K562 (cell line): ENCODE measurements at regions not wholly inside any gene's neighbourhood (a gene's known extent, or its start where the extent isn't known, plus 50 kb on each side); places are given as distances from the start of the nearest gene placed in this dataset.
A peak's percentile ranks its signal among the peaks of the same experiment; 100 is the strongest.

Experiments used
- GATA2 ChIP-seq: sonication (generic); formaldehyde crosslinking; IDR thresholded peaks from 2 replicates; pipeline ENCODE4 v1.4.0; 2020; ENCODE audit warnings: mild to moderate bottlenecking, missing genetic modification reagents
- NFIC ChIP-seq: fragments of 450-650 bp; IDR thresholded peaks from 2 replicates; pipeline ENCODE4 v1.6.1; 2017; ENCODE audit warnings: mild to moderate bottlenecking, inconsistent platforms
- POLR2G ChIP-seq: fragments of 200-400 bp; formaldehyde crosslinking; IDR thresholded peaks from 2 replicates; pipeline ENCODE4 v1.6.1; 2017; ENCODE audit warnings: low read depth, mild to moderate bottlenecking, antibody characterized with exemption, low read length, moderate library complexity
- RNF219 ChIP-seq: fragments of 250-450 bp; sonication (Bioruptor Pico); IDR thresholded peaks from 2 replicates; pipeline ENCODE4 v1.5.0; 2022; ENCODE audit warnings: mild to moderate bottlenecking
- TBL1XR1 ChIP-seq, 2 experiments: IDR thresholded peaks; 2 replicates each; pipeline ENCODE4 v1.6.1; 2012; ENCODE audit warnings: improper control_type of control experiment in 2 of 2, low read length in 2 of 2, mild to moderate bottlenecking in 1 of 2
- ZBTB12 ChIP-seq: fragments of 250-450 bp; sonication (Bioruptor Pico); IDR thresholded peaks from 2 replicates; pipeline ENCODE4 v1.4.0; 2020
- ZBTB49 ChIP-seq: sonication (generic); formaldehyde crosslinking; IDR thresholded peaks from 2 replicates; pipeline ENCODE4 v1.8.0; 2022; ENCODE audit warnings: missing genetic modification reagents, mild to moderate bottlenecking, borderline replicate concordance
- ZFX ChIP-seq: sonication (generic); formaldehyde crosslinking; IDR thresholded peaks from 2 replicates; pipeline ENCODE4 v1.8.0; 2022; ENCODE audit warnings: mild to moderate bottlenecking, missing genetic modification reagents, moderate library complexity
- ZKSCAN8 ChIP-seq: fragments of 200-800 bp; sonication (Bioruptor generic); IDR thresholded peaks from 2 replicates; pipeline ENCODE4 v1.6.1; 2016; ENCODE audit warnings: missing genetic modification characterization, missing compliant biosample characterization
- ZNF639 ChIP-seq, 2 experiments: fragments of 200-800 bp in 1 of 2; sonication (Bioruptor generic) in 1 of 2; sonication (generic) in 1 of 2; formaldehyde crosslinking in 1 of 2; IDR thresholded peaks in 1 of 2; conservative IDR thresholded peaks in 1 of 2; 2 replicates each; pipeline versions ENCODE4 v1.5.0 to v1.6.1; 2016 to 2020; ENCODE audit warnings: missing compliant biosample characterization in 1 of 2, missing genetic modification characterization in 1 of 2, missing genetic modification reagents in 1 of 2

- TF ChIP-seq ZFX (CRISPR knock-in tag) (no peak), ZBTB12 (CRISPR knock-in tag) (no peak), GATA2 (CRISPR knock-in tag) (0 out of 2 replicates have a peak, but pooled peaks have one; percentile 32), ZBTB49 (CRISPR knock-in tag) (no peak), ZNF639 (CRISPR knock-in tag; conservative IDR thresholded peaks at IDR 0.05 in 1 of 2, IDR thresholded peaks at IDR 0.05 in 1 of 2) (no peak), NFIC (peak; percentile 68), POLR2G (no peak), ZKSCAN8 (CRISPR knock-in tag) (0 out of 2 replicates have a peak, but pooled peaks have one; percentile 29), RNF219 (CRISPR knock-in tag) (no peak), TBL1XR1 (IDR thresholded peaks at IDR 0.05; ENCODE audit: low read length in 2 of 2) (no peak)
- TF ChIP-seq, all 486 proteins: peak for 4
Observed at GRCh38 chr5:12614608-12615007, 710.4 kb upstream of the CTNND2 start (continued).
